ENCODE measurements at regions not wholly inside any gene's neighbourhood (a gene's known extent, or its start where the extent isn't known, plus 50 kb on each side); places are given as distances from the start of the nearest gene placed in this dataset.

DNA sequence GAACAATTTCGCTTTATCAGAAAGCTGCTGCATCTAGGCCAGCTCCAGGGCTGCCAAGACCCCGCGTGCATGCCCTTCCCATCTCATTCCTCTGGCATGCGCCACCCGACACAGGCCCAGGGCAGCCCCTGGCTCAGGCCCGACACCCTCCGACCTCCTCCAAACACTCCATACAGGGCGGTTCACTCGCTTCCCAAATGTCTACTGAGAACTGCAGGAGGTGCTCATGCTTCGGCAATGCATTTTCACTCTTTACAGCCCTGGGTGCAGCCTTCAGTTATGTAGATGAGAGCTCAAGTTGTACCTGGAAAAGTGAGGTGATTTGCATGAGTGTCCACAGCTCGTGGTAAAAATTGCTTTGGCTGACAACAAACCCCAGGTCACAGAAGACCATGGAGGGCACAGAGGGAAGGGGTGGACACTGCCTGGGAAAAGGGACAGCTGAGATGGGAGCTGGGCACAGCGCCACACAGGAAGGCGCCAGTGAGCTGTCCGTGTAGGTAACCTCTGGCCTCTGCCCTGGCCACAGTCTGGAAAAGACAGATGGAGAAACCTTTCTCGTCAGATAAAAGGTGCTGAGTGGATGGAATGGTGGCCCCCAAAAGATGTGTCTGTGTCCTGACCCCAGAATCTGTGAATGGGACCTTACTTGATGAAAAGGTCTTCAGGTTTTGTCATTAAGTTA is 1351.9 kb downstream of the BRD1 start:
- 76 to 82% (median 80%) methylated on average over 15 of the region's 15 CpGs for WGBS, 3 donors
- H3K27ac ChIP-seq (ENCODE audit: low read depth, low read length): no peak overlapping the region

DNA sequence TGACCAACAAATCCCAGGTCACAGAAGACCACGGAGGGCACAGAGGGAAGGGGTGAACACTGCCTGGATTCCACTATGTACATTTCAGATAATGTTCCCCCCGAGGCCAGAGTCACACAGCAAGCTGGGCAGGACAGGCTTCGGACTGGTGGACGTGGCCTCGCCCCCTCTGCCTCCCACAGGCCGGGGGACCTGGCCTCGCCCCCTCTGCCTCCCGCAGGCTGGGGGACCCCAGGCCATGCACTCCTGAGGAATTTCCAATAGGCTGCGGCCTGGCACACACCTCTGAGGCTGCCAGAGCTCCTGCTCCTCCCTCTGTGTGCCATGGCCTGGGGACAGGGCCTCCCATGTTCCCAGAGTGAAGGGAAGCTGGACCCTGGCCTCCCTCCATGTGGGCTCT is 1352.8 kb downstream of the BRD1 start:
- WGBS, 3 donors: 79 to 81% (median 81%) methylated on average over 9 of the region's 9 CpGs
- H3K27ac ChIP-seq (ENCODE audit: low read depth, low read length): no peak overlapping the region

GRCh38 chr22:48473202-48473601 is 1354.5 kb downstream of the BRD1 start:
- 80 to 90% (median 86%) methylated on average over 7 of the region's 7 CpGs for WGBS, 3 donors
- no peak overlapping the region for H3K27ac ChIP-seq (ENCODE audit: low read depth, low read length)

DNA sequence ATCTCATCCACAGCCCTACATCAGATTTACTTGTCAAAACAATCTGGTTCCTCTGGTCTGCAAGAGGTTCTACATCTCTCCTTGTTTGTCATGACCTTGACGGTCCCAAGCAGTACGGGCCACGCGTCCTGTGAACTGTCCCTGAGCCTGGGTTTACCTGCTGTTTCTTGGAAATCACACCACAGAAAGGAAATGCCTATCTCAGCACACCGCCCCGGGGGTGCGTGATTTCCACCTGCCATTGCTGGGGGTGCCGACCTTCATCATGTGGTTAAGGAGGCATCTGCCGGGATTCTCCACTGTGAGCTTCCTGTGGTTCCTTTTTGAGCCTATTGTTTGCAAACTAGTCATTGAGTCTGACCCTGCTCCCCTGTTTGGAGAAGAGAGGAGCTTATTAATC is 1363.4 kb downstream of the BRD1 start:
- 41 to 61% (median 61%) methylated on average over 9 of the region's 9 CpGs for WGBS, 3 donors
- H3K27ac ChIP-seq (ENCODE audit: low read depth, low read length): no peak overlapping the region

DNA sequence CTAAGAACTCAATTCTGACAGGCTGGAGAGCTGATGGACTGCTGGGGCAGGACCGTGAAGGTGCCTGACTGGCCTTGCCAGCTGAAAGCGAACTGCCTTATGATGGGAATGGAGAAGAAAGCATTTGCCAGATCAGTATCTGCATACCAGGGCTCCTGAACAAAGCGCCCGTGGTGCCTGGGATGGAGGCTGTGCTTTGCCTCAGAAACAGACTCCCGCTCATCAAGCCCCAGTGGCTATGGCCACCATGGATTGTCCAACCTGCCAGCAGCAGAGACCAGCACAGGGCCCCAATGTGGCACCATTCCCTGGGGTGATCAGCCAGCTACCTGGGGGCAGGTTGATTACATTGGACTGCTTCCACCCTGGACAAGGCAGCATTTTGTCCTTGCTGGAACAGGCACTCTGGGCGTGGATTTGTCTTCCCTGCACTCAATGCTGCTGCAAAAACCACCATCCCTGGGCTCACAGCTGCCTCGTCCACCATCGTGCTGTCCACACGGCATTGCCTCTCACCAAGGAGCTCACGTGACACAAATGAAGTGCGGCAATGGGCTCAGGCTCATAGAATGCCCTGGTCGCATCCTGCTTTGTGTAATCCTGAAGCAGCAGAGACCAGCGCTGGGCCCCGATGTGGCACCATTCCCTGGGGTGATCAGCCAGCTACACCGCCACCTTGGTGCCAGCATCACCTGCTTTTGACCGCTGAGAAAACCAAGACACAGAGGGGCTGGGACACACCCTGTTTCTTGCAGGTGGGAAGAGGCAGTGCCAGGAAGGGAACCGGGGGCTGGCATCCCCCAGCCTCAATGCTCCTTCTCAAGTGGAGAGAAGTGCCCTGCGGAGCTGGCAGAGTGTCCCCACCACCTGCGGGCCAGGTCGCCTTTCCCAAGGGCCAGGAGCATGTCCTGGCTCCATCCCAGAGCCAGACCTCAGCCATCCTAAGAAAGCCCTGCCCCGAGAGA is 1367.5 kb downstream of the BRD1 start:
- 74 to 89% (median 87%) methylated on average over 21 of the region's 21 CpGs for WGBS, 3 donors
- H3K27ac ChIP-seq (ENCODE audit: low read depth, low read length): no peak overlapping the region

- WGBS, 3 donors: 75 to 79% (median 75%) methylated on average over 6 of the region's 6 CpGs
- no peak overlapping the region for H3K27ac ChIP-seq (ENCODE audit: low read depth, low read length)
These were observed 1368.4 kb downstream of the BRD1 start for GRCh38 chr22:48459259-48459658.

DNA sequence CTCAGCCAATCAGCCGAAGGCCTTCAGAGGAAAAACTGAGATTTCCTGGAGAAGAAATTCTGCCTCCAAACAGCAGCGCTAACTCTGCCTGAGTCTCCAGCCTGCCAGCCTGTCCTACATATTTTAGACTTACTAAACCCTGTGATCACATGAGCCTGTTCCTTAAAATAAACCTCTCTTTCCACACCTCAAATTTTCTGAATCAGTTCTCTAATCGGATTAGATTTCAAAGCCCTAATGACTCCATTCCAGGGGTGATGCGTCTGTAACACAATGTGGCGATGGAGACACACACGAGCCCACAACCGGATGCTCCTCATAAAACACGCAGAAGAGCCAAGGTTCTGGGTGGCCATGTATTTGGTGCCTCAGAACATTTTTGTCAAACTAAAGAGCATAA is 1371.2 kb downstream of the BRD1 start:
- WGBS, 3 donors: 88 to 90% (median 89%) methylated on average over 8 of the region's 8 CpGs

DNA sequence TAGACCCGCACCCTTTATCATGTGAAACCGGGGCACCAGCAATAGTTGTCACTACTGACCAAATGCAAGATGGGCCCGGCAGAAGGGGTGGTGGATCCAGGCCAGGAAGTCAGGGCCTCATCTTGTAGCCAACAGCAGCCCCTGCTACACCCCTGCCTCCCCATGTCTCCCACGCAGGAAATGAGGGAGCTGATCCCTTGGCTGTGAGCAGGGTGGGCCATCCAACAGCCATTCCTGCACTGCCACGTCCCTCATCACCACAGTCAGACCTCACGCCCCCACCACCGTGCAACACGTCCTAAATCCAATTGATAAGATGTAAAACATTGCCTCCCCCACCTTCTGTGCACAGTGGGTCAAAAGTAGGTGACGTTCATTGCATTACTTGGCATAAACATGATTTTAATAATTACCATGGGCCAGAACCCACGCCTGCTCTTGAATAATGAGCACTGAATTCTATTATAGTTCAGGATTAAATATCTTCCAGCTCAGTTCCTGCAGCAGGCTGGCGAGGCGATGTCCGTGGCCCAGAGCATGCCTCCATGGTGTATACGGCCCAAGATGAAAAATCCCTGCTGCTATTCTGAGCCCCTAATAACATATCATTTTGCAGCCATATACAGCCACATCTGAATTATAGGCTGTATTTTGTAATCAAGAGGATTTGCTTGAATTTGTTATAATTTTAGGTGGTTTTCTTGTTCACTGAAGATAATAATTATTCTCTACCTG is 1373.8 kb downstream of the BRD1 start:
- WGBS, 3 donors: 70 to 78% (median 73%) methylated on average over 14 of the region's 14 CpGs

More for the DNA sequence above, 1371.2 kb downstream of the BRD1 start:
- H3K27ac ChIP-seq (ENCODE audit: low read depth, low read length): no peak overlapping the region

DNA sequence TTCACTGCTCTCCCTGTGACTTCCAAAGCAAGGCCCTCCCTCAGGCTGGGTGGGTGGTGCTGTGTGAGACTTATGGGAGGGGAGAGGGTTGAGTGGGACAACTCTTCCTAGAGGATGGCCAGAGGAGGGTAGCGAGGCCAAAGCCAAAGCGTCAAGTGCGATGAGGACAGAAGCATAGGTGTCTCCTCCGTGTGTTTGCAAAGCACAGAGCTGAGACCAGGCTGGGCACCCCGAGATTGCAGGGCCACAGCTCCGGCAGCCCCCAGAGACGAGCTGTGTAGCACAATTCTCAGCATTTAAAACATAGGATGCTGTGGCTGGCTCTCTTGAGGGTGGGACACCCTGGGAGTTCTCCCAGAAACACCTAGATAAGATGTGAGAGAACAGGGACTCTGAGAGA is 1374.5 kb downstream of the BRD1 start:
- 82 to 93% (median 90%) methylated on average over 7 of the region's 7 CpGs for WGBS, 3 donors
- H3K27ac ChIP-seq (ENCODE audit: low read depth, low read length): no peak overlapping the region

More for the DNA sequence above, 1373.8 kb downstream of the BRD1 start:
- no peak overlapping the region for H3K27ac ChIP-seq (ENCODE audit: low read depth, low read length)

DNA sequence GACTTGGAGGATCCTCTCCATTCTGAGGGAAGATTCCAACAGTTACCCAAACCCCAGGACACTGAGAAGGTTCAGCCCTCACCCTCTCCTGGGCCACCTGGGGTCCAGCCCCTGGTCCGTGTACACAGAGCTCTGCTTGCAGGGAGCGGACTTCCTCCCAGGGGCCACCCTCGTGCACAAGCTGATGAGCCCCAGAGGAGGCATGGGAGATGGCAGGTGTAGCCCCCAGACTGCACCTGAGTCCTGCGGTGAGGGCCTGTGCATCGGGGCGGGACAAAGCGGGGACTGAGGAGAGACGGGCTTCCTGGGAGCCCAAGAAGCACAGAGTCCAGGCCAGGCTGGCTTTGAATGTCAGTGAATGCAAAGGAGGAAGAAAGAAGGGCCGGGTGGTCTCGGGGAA is 1374.9 kb downstream of the BRD1 start:
- 72 to 86% (median 83%) methylated on average over 10 of the region's 10 CpGs for whole genome bisulfite sequencing, 3 donors
- H3K27ac ChIP-seq (ENCODE audit: low read depth, low read length): no peak overlapping the region

DNA sequence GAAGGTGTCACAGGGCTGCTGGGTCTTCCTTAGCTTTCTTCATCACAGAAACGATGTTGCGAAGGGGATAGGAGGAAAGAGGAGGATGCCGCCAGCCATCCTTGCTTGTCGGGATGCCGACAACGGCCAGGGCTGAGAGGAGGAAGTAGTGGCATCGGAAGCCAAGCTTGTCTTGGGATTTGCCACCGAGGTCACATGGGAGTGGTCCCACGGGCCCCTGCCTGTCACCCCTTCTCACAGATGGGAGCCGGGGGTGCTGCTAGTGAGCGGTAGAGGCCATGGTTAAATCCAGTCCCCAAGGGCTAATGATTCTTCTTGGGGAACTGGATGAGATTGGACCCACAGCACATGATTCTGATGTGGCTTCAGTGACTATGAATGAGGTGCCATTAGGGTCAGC is 1375.8 kb downstream of the BRD1 start:
- 77 to 89% (median 79%) methylated on average over 11 of the region's 11 CpGs for WGBS, 3 donors
- H3K27ac ChIP-seq (ENCODE audit: low read depth, low read length): no peak overlapping the region

GRCh38 chr22:48450188-48450825 is 1377.4 kb downstream of the BRD1 start:
- 59 to 66% (median 62%) methylated on average over 13 of the region's 13 CpGs for WGBS, 3 donors
- no peak overlapping the region for H3K27ac ChIP-seq (ENCODE audit: low read depth, low read length)

GRCh38 chr22:48449466-48450187 is 1378.0 kb downstream of the BRD1 start:
- H3K27ac ChIP-seq (ENCODE audit: low read depth, low read length): no peak overlapping the region
- 62 to 78% (median 73%) methylated on average over 15 of the region's 15 CpGs for WGBS, 3 donors

GRCh38 chr22:48448821-48449220 is 1378.9 kb downstream of the BRD1 start:
- no peak overlapping the region for H3K27ac ChIP-seq (ENCODE audit: low read depth, low read length)
- WGBS, 3 donors: 76 to 90% (median 87%) methylated on average over 7 of the region's 7 CpGs

DNA sequence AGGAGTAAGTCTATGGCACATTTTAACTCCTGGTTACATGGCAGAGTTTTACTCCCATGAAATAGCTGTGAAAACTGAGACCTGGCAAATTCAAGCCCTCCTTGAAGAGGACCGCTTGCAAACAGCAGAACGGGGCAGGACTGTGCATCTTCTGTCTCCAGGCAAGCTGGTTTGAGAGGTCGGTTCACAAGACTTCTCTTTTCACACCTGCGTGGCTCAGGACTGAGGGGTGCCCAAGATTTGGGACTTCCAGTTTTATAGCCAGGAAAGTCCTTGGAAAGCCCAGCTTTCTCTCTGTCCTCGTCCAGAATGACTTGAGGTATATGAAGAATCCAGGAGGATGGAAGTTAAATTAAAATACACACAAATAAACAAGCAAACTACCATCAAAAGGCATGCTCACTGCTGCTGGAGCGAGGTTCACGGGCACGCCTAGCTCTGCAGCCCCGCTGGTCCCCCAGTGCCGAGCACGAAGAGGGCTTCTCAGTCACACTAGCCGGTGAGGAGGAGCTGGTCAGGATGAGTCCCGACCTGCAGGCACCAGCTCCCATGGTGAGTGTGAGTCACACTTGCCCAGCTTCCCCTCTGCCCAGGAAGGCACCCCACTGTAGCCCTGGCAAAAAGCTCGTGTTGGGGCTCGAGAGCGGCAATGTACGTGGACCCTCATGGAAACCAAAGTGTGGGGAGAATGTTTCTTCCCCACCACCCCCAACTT is 1382.4 kb downstream of the BRD1 start:
- 68 to 84% (median 76%) methylated on average over 17 of the region's 17 CpGs for whole genome bisulfite sequencing, 3 donors
- no peak overlapping the region for H3K27ac ChIP-seq (ENCODE audit: low read depth, low read length)

DNA sequence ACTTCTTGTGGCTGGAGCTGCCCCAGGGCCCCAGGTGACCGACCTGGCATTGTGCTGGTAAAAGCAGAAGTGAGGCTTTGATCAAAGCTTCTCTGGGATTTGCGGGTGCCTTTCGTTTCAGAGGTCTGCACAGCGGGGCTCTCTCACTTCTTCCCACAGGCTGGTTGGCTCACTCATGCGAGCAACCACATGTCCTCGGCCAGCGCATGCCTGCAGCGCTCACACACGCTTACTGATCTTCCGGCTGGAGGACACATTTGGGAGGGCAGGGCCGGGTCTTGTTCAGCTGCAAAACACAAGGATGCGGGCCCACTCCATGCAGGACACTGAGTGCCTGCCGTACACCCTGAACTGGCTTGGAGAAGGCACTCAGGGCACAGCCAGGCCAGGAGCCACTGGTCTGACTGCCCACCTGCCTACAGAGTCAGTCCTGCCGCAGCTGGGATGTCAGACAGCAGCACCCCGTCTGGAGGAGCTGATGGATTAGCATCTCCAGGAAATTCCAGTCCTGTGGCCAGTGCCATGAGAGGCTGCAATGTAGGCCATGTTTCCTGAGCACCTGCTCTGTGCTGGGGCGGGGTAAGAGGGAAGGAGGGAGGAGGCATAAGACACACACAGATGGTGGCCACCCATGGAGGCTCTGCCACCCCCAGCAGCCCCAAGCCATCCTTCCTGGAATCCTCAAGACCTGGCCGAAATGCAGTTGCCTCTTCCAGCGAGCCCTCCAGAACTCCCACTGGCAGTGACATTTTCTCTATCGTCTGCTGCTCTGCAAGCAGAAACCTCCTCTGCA is 1383.2 kb downstream of the BRD1 start:
- no peak overlapping the region for H3K27ac ChIP-seq (ENCODE audit: low read depth, low read length)
- WGBS, 3 donors: 65 to 73% (median 70%) methylated on average over 18 to 19 of the region's 19 CpGs

- no peak overlapping the region for H3K27ac ChIP-seq (ENCODE audit: low read depth, low read length)
- WGBS, 3 donors: 80% methylated on average over 4 of the region's 4 CpGs
These were observed 1384.0 kb downstream of the BRD1 start for GRCh38 chr22:48443680-48444079.
